Effector memory CD4-positive, alpha-beta T cell (primary cell): ENCODE measurements at regions not wholly inside any gene's neighbourhood (a gene's known extent, or its start where the extent isn't known, plus 50 kb on each side); places are given as distances from the start of the nearest gene placed in this dataset.
"Not testable (repeated sequence)": the region's sequence is repeated elsewhere in the genome, so short reads cannot be mapped to it uniquely, and the experiment has no call there.

Experiments used
- DNase-seq, 3 donors: peaks; one replicate each; pipeline ENCODE4 v3.0.0-alpha.2; 2020
- H3K27ac ChIP-seq: 2 replicates; pipeline ENCODE4 v1.7.0; 2013; ENCODE audit warnings: mild to moderate bottlenecking, low read length, moderate library complexity; ENCODE audit not compliant: insufficient read depth, poor library complexity, severe bottlenecking
- H3K27me3 ChIP-seq: replicated peaks from 2 replicates; pipeline ENCODE4 v1.7.0; 2013; ENCODE audit warnings: mild to moderate bottlenecking, low read length; ENCODE audit not compliant: insufficient read depth, control insufficient read depth, poor library complexity, severe bottlenecking
- H3K36me3 ChIP-seq: 2 replicates; pipeline ENCODE4 v1.7.0; 2013; ENCODE audit warnings: mild to moderate bottlenecking, low read length, moderate library complexity; ENCODE audit not compliant: control insufficient read depth, insufficient read depth
- H3K4me1 ChIP-seq: 2 replicates; pipeline ENCODE4 v1.7.0; 2013; ENCODE audit warnings: low read length, mild to moderate bottlenecking; ENCODE audit not compliant: control insufficient read depth, insufficient read depth, poor library complexity, severe bottlenecking
- H3K4me3 ChIP-seq: 2 replicates; pipeline ENCODE4 v1.7.0; 2013; ENCODE audit warnings: low read length, low read depth, mild to moderate bottlenecking; ENCODE audit not compliant: insufficient read depth, poor library complexity, severe bottlenecking
- H3K9me3 ChIP-seq: 2 replicates; pipeline ENCODE4 v1.7.0; 2013; ENCODE audit warnings: mild to moderate bottlenecking, low read length, moderate library complexity; ENCODE audit not compliant: control insufficient read depth

DNA sequence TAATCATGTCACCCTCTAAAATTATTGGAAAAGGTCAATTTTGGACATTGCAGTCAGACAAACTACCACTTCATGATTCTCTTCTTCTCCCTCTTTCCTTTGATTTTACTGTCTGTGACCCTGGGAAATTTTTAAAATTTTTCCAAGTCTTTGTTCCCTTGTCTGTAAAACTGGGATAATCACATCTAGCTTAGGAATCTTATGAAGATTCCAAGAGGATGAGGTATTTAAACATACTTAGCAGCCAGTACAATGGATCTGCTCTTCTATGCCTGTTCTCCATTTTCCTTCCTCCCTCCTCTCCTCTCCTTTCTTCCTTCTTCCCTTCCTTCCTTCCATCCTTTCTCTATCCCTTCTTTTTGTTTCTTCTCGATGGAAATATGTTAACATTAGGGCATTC, 651.6 kb upstream of the MARCKS start:
- no peaks in the 10 kb centered on the region for H3K27me3 ChIP-seq

GRCh38 chr6:113208726-113209125, 648.4 kb upstream of the MARCKS start:
- Histone ChIP-seq H3K27me3 (no peaks in the 10 kb centered on the region), H3K4me3 (no peak overlapping the region), H3K9me3 (no peaks in the 10 kb centered on the region), H3K36me3 (no peaks in the 10 kb centered on the region), H3K4me1 (no peaks in the 10 kb centered on the region), H3K27ac (no peak overlapping the region)
- DNase-seq = no peak

More for the DNA sequence above, 651.6 kb upstream of the MARCKS start:
- no peaks in the 10 kb centered on the region for H3K9me3 ChIP-seq
- H3K27ac ChIP-seq = no peak overlapping the region
- DNase-seq = no peak
- no peak overlapping the region for H3K4me3 ChIP-seq
- H3K36me3 ChIP-seq = no peaks in the 10 kb centered on the region
- no peaks in the 10 kb centered on the region for H3K4me1 ChIP-seq

- Histone ChIP-seq H3K36me3 (no peaks in the 10 kb centered on the region), H3K27ac (no peak overlapping the region), H3K9me3 (no peaks in the 10 kb centered on the region), H3K4me1 (no peaks in the 10 kb centered on the region), H3K4me3 (no peak overlapping the region), H3K27me3 (no peaks in the 10 kb centered on the region)
- no peak for DNase-seq
These were observed 647.8 kb upstream of the MARCKS start for GRCh38 chr6:113209315-113209714.

- Histone ChIP-seq H3K27me3 (no peaks in the 10 kb centered on the region), H3K9me3 (no peaks in the 10 kb centered on the region), H3K4me1 (no peaks in the 10 kb centered on the region), H3K27ac (no peak overlapping the region), H3K36me3 (no peaks in the 10 kb centered on the region), H3K4me3 (no peak overlapping the region)
- DNase-seq = no peak
These were observed 646.0 kb upstream of the MARCKS start for GRCh38 chr6:113211170-113211569.

DNA sequence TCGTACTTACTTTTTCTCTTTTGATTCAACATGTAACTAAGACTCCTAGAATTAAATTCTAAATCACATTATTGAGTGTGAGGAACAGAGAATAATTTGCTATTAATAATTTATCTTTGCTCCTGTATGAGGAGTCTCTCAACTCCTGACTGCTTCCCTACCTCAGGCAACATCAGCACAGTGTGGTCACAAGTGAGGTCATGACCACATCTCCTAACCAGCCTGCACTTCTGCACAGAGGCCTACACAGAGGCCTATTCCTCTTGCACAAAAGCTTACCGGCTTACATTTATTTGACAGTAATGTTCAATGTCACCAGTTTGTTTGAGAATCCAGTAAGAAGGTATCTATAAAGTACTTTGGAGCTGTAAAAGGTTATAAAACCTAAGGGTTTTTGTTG, 637.4 kb upstream of the MARCKS start:
- Histone ChIP-seq H3K4me3 (no peak overlapping the region), H3K27ac (no peak overlapping the region), H3K27me3 (no peaks in the 10 kb centered on the region), H3K9me3 (no peaks in the 10 kb centered on the region), H3K36me3 (no peaks in the 10 kb centered on the region), H3K4me1 (no peaks in the 10 kb centered on the region)
- DNase-seq = no peak

DNA sequence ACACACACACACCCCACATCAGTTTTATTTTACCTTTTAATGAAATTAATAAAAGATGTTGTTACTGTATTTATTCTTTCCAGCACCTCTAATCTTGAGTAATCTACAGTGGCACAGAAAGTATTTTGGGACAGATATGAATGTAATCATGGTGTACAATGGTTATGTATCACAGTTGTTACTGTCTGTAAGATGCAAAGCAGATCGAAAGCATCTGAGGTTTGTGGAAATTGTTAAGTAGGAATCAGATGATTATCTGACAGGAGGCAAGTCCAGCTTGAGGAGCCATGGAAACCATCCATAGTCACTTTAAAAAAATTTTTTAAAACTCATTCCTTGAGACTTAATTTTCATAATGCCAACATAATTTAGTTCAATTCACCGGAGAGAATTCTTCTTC, 636.3 kb upstream of the MARCKS start:
- H3K4me3 ChIP-seq = no peak overlapping the region
- H3K27ac ChIP-seq = no peak overlapping the region
- no peaks in the 10 kb centered on the region for H3K9me3 ChIP-seq
- H3K36me3 ChIP-seq = no peaks in the 10 kb centered on the region
- DNase-seq = no peak
- H3K4me1 ChIP-seq = no peaks in the 10 kb centered on the region
- no peaks in the 10 kb centered on the region for H3K27me3 ChIP-seq

- Histone ChIP-seq H3K9me3 (no peaks in the 10 kb centered on the region), H3K27me3 (no peaks in the 10 kb centered on the region), H3K36me3 (no peaks in the 10 kb centered on the region), H3K4me1 (no peaks in the 10 kb centered on the region), H3K27ac (no peak overlapping the region), H3K4me3 (no peak overlapping the region)
- DNase-seq = no peak
These were observed 635.3 kb upstream of the MARCKS start for GRCh38 chr6:113221850-113222249.

DNA sequence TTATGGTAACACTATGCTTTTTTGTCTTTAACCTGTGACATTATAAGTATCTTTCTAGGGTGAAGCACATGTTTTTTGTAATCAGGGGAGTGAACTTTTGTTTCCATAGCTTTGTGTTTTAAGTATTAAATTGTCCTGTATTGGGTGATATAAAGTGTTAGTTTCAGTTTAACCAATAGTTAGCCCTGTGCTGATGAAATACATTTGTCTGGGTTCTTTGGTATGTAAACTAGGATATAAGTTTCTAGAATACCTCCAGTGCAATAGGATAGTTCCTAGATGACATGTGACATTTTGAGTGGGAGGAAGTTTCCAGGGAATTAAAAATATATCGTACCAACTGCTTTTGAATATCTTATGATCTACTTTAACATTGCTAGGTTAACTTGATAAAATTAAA, 611.0 kb upstream of the MARCKS start:
- Histone ChIP-seq H3K4me3 (no peak overlapping the region), H3K27ac (no peak overlapping the region), H3K27me3 (no peaks in the 10 kb centered on the region), H3K36me3 (no peaks in the 10 kb centered on the region), H3K9me3 (no peaks in the 10 kb centered on the region), H3K4me1 (no peaks in the 10 kb centered on the region)
- no peak for DNase-seq

DNA sequence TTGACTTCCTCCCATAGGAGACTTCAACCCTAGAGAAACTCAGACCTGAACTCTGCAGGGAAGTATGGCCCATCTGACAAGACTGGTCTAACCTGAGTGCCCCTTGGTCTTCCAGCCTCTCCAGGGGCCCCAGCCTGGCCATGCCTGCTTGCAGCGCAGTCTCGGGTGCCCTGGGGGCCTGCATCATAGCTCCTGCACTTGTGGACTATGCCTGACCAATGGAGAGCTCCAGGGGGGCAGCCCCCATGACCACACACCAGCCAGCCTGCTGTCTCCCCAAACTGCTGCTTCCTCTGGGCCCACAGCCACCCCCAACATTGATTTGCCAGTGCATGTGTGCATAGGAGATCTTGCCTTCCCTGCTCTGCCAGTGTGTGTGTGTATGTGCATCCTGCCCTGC, 608.6 kb upstream of the MARCKS start:
- Histone ChIP-seq H3K36me3 (no peaks in the 10 kb centered on the region), H3K27ac (no peak overlapping the region), H3K4me3 (no peak overlapping the region), H3K4me1 (no peaks in the 10 kb centered on the region), H3K27me3 (no peaks in the 10 kb centered on the region), H3K9me3 (no peaks in the 10 kb centered on the region)
- no peak for DNase-seq

GRCh38 chr6:113254194-113254593, 603.0 kb upstream of the MARCKS start:
- not testable (repeated sequence) for H3K27me3 ChIP-seq, H3K4me1 ChIP-seq, DNase-seq, H3K4me3 ChIP-seq, H3K27ac ChIP-seq, H3K36me3 ChIP-seq, H3K9me3 ChIP-seq

DNA sequence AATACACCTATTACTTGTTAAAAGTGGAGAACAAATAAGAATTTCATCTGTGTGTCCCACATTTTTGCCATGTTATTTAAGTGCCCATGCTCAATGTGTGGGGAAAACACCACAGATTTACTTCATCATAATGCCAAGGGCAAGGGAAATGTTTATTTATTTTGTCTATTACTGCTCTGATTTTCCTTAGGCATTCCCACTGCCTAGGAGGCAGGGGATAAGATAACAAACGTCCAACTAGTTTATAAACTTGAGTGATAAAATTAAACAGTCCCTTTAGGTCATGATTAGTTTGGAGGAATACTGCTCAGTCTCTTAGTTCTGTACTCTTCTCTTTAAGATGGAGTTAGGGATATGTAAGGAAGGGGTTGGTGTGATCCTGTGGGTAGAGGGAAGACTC, 598.4 kb upstream of the MARCKS start:
- no peaks in the 10 kb centered on the region for H3K4me1 ChIP-seq
- no peaks in the 10 kb centered on the region for H3K36me3 ChIP-seq
- no peak overlapping the region for H3K4me3 ChIP-seq
- no peaks in the 10 kb centered on the region for H3K27me3 ChIP-seq
- H3K9me3 ChIP-seq = no peaks in the 10 kb centered on the region
- no peak for DNase-seq
- no peak overlapping the region for H3K27ac ChIP-seq
